ENCODE measurements at regions not wholly inside any gene's neighbourhood (a gene's known extent, or its start where the extent isn't known, plus 50 kb on each side); places are given as distances from the start of the nearest gene placed in this dataset.

DNA sequence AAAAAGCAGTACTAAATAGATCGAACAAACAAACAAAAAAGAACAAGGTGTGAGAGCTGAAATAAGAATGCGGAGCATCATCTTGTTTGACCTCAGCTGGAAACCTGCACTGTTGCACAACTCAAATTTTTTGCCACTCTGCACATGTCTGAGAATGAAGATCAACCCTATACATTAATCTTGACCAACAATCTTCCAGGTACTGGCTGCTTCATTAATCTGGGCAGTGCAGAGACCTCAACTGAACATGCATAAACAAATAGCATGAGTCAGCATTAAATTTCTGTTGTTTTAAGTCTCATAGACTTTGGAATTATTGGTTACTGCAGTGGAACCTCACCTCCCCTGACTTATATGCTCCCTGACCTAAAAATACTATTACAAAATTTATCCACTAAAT is 114.6 kb upstream of the FTMT start:
- TF ChIP-seq POLR2A (IDR thresholded peaks at IDR 0.05), result no peak
- TF ChIP-seq, protein P1, sequence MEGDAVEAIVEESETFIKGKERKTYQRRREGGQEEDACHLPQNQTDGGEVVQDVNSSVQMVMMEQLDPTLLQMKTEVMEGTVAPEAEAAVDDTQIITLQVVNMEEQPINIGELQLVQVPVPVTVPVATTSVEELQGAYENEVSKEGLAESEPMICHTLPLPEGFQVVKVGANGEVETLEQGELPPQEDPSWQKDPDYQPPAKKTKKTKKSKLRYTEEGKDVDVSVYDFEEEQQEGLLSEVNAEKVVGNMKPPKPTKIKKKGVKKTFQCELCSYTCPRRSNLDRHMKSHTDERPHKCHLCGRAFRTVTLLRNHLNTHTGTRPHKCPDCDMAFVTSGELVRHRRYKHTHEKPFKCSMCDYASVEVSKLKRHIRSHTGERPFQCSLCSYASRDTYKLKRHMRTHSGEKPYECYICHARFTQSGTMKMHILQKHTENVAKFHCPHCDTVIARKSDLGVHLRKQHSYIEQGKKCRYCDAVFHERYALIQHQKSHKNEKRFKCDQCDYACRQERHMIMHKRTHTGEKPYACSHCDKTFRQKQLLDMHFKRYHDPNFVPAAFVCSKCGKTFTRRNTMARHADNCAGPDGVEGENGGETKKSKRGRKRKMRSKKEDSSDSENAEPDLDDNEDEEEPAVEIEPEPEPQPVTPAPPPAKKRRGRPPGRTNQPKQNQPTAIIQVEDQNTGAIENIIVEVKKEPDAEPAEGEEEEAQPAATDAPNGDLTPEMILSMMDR (IDR thresholded peaks at IDR 0.05), result no peak

All from testis (tissue), 2 donors.